IgD-negative memory B cell (primary cell): ENCODE measurements at regions not wholly inside any gene's neighbourhood (a gene's known extent, or its start where the extent isn't known, plus 50 kb on each side); places are given as distances from the start of the nearest gene placed in this dataset.

ENCODE experiments used
- H3K27ac Mint-ChIP-seq, 3 donors: one replicate each; pipeline ENCODE4 v1.8.0; 2020 to 2022; ENCODE audit warnings: mild to moderate bottlenecking in 3 of 3, mixed read lengths in 3 of 3, moderate library complexity in 1 of 3
- H3K27me3 Mint-ChIP-seq: one replicate; pipeline ENCODE4 v1.8.0; 2021; ENCODE audit warnings: mixed read lengths
- H3K36me3 Mint-ChIP-seq: one replicate; pipeline ENCODE4 v1.8.0; 2020; ENCODE audit warnings: mild to moderate bottlenecking, mixed read lengths
- H3K4me1 Mint-ChIP-seq, 3 donors: one replicate each; pipeline ENCODE4 v1.8.0; 2020 to 2022; ENCODE audit warnings: mixed read lengths in 3 of 3, mild to moderate bottlenecking in 1 of 3
- H3K4me3 Mint-ChIP-seq, 4 donors: one replicate each; pipeline ENCODE4 v1.8.0; 2020 to 2022; ENCODE audit warnings: mild to moderate bottlenecking in 4 of 4, mixed read lengths in 4 of 4, moderate library complexity in 3 of 4
- H3K9me3 Mint-ChIP-seq, 3 donors: one replicate each; pipeline ENCODE4 v1.8.0; 2020 to 2021; ENCODE audit warnings: mixed read lengths in 3 of 3, mild to moderate bottlenecking in 1 of 3

- Mint-ChIP-seq H3K9me3 (no peaks in the 10 kb centered on the region), H3K27me3 (no peaks in the 10 kb centered on the region), H3K36me3 (no peaks in the 10 kb centered on the region), H3K4me3 (no peak overlapping the region), H3K27ac (no peak overlapping the region), H3K4me1 (no peaks in the 10 kb centered on the region)
These were observed 1375.6 kb downstream of the EFNB2 start for GRCh38 chr13:105159841-105160240.

GRCh38 chr13:105153611-105154010 is 1381.9 kb downstream of the EFNB2 start:
- H3K36me3 Mint-ChIP-seq = no peaks in the 10 kb centered on the region
- no peak overlapping the region for H3K4me3 Mint-ChIP-seq
- peaks cover 0 to 2% (median 1%) of the 10 kb centered on the region in 3 donors for H3K9me3 Mint-ChIP-seq
- no peak overlapping the region for H3K27ac Mint-ChIP-seq
- H3K27me3 Mint-ChIP-seq = no peaks in the 10 kb centered on the region
- no peaks in the 10 kb centered on the region for H3K4me1 Mint-ChIP-seq

GRCh38 chr13:105151639-105152038 is 1383.8 kb downstream of the EFNB2 start:
- H3K27ac Mint-ChIP-seq = no peak overlapping the region
- no peaks in the 10 kb centered on the region for H3K27me3 Mint-ChIP-seq
- no peaks in the 10 kb centered on the region for H3K4me1 Mint-ChIP-seq
- no peaks in the 10 kb centered on the region for H3K36me3 Mint-ChIP-seq
- H3K9me3 Mint-ChIP-seq = peaks cover 0 to 2% (median 1%) of the 10 kb centered on the region in 3 donors
- H3K4me3 Mint-ChIP-seq = no peak overlapping the region

DNA sequence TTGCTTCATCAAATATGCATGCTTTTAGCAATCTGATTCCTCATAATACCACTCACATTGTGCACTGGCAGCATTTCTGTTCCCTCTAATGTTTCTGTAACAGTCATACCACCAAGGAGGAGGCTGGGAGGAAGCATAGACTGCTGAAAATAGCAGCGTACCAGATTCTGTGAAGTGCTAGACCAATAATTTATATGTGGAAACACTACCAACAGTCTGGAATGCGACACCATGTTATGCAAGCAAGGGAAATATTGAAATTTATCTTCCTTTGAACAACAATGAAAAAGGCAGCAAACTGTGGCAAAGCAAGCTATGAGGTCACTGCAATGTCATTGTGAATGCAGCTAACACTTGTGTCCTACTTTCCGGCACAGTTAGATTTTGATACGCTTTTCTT is 1388.0 kb downstream of the EFNB2 start:
- no peak overlapping the region for H3K4me3 Mint-ChIP-seq
- H3K9me3 Mint-ChIP-seq = peaks cover 0 to 2% (median 1%) of the 10 kb centered on the region in 3 donors

GRCh38 chr13:105144936-105145335 is 1390.5 kb downstream of the EFNB2 start:
- no peak overlapping the region for H3K4me3 Mint-ChIP-seq
- H3K27ac Mint-ChIP-seq = no peak overlapping the region
- no peaks in the 10 kb centered on the region for H3K9me3 Mint-ChIP-seq
- peaks cover 4 to 5% (median 5%) of the 10 kb centered on the region in 3 donors for H3K4me1 Mint-ChIP-seq
- H3K36me3 Mint-ChIP-seq = no peaks in the 10 kb centered on the region
- H3K27me3 Mint-ChIP-seq = no peaks in the 10 kb centered on the region

More for the DNA sequence above, 1388.0 kb downstream of the EFNB2 start:
- Mint-ChIP-seq H3K27me3 (no peaks in the 10 kb centered on the region), H3K4me1 (no peaks in the 10 kb centered on the region), H3K36me3 (no peaks in the 10 kb centered on the region), H3K27ac (no peak overlapping the region)

GRCh38 chr13:105144020-105144419 is 1391.4 kb downstream of the EFNB2 start:
- Mint-ChIP-seq H3K4me1 (peaks cover 9 to 13% (median 11%) of the 10 kb centered on the region in 3 donors), H3K4me3 (no peak overlapping the region), H3K36me3 (no peaks in the 10 kb centered on the region), H3K27ac (no peak overlapping the region), H3K9me3 (no peaks in the 10 kb centered on the region), H3K27me3 (no peaks in the 10 kb centered on the region)

GRCh38 chr13:105142556-105142955 is 1392.9 kb downstream of the EFNB2 start:
- no peaks in the 10 kb centered on the region for H3K9me3 Mint-ChIP-seq
- H3K27me3 Mint-ChIP-seq = no peaks in the 10 kb centered on the region
- H3K4me1 Mint-ChIP-seq = peaks cover 10 to 16% (median 14%) of the 10 kb centered on the region in 3 donors
- H3K27ac Mint-ChIP-seq = no peak overlapping the region
- H3K36me3 Mint-ChIP-seq = no peaks in the 10 kb centered on the region
- H3K4me3 Mint-ChIP-seq = no peak overlapping the region

- no peaks in the 10 kb centered on the region for H3K9me3 Mint-ChIP-seq
- no peaks in the 10 kb centered on the region for H3K27me3 Mint-ChIP-seq
- no peaks in the 10 kb centered on the region for H3K36me3 Mint-ChIP-seq
- peaks cover 10 to 16% (median 14%) of the 10 kb centered on the region in 3 donors for H3K4me1 Mint-ChIP-seq
- H3K4me3 Mint-ChIP-seq = peak overlapping the region; percentile 85 to 95 (median 91)
- peak overlapping the region; percentile 30 to 95 (median 76) for H3K27ac Mint-ChIP-seq
These were observed 1395.8 kb downstream of the EFNB2 start for GRCh38 chr13:105139380-105140285.

- peaks cover 10 to 16% (median 14%) of the 10 kb centered on the region in 3 donors for H3K4me1 Mint-ChIP-seq
- no peaks in the 10 kb centered on the region for H3K36me3 Mint-ChIP-seq
- peak overlapping the region in 2 of 3 donors; percentile 76 to 95 for H3K27ac Mint-ChIP-seq
- H3K4me3 Mint-ChIP-seq = peak overlapping the region; percentile 85 to 95 (median 91)
- no peaks in the 10 kb centered on the region for H3K27me3 Mint-ChIP-seq
- no peaks in the 10 kb centered on the region for H3K9me3 Mint-ChIP-seq
These were observed 1396.4 kb downstream of the EFNB2 start for GRCh38 chr13:105139048-105139379.

DNA sequence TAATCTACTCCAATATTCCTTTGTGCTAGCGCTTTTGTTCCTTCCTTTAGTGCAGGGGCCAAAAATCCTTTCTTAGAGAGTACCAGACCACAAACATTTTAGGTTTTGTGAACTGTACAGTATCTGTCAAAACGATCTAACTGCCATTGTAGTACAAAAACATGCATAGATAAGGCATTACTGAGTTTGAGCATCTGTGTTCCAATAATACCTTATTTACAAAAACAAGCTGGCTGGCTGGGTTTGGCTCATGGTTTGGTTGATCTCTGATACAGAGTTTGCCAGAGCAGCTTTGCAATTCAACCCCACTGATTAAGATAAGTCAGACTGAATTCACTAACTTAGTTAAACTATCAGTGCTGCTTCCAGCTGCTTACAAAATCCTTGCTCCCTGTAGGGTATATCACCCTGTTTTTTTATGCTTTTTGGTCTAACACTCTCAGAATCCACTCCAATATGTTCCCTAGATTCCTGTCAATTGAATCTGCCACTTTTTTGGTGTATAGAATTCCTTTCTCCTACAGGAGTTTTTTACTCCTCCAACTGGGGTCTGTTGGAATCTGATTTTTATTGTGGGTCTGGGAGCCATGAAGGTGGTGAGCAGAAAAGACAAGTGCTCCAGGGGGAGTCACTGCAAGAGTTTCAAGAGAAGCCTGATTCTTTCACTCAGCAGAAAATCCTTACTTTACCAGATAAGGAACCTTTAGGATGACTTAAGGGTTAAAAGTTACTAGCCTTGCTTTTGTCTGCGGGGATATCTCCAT is 1399.4 kb downstream of the EFNB2 start:
- Mint-ChIP-seq H3K4me1 (peaks cover 10 to 16% (median 14%) of the 10 kb centered on the region in 3 donors), H3K9me3 (no peaks in the 10 kb centered on the region), H3K27me3 (no peaks in the 10 kb centered on the region), H3K27ac (no peak overlapping the region), H3K36me3 (no peaks in the 10 kb centered on the region), H3K4me3 (no peak overlapping the region)

DNA sequence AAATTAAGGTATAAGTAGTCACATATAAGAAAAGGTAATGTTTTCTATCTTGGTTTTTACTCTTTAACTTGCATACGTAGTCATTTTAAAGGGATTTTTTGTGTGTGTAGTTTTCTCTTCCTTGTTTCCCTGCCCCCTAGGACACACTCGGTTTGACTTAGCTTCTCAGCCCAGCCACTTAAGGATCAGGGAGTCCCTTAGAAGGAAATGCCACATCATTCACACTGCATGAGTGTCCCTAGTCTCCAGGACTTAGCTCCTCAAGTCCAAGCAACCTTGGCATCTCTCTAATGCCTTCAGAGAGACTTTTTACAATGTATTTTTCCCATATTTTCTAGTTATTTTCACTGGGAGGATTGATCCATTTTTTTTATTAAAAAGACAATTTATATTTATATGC is 1407.7 kb downstream of the EFNB2 start:
- H3K4me3 Mint-ChIP-seq = no peak overlapping the region
- H3K36me3 Mint-ChIP-seq = no peaks in the 10 kb centered on the region
- no peak overlapping the region for H3K27ac Mint-ChIP-seq
- no peaks in the 10 kb centered on the region for H3K4me1 Mint-ChIP-seq
- no peaks in the 10 kb centered on the region for H3K9me3 Mint-ChIP-seq
- no peaks in the 10 kb centered on the region for H3K27me3 Mint-ChIP-seq

- Mint-ChIP-seq H3K36me3 (no peaks in the 10 kb centered on the region), H3K27ac (no peak overlapping the region), H3K9me3 (peaks cover 0 to 1% (median 0%) of the 10 kb centered on the region in 3 donors), H3K27me3 (no peaks in the 10 kb centered on the region), H3K4me3 (no peak overlapping the region), H3K4me1 (peaks cover 0 to 1% (median 0%) of the 10 kb centered on the region in 3 donors)
These were observed 1414.2 kb downstream of the EFNB2 start for GRCh38 chr13:105121221-105121620.

DNA sequence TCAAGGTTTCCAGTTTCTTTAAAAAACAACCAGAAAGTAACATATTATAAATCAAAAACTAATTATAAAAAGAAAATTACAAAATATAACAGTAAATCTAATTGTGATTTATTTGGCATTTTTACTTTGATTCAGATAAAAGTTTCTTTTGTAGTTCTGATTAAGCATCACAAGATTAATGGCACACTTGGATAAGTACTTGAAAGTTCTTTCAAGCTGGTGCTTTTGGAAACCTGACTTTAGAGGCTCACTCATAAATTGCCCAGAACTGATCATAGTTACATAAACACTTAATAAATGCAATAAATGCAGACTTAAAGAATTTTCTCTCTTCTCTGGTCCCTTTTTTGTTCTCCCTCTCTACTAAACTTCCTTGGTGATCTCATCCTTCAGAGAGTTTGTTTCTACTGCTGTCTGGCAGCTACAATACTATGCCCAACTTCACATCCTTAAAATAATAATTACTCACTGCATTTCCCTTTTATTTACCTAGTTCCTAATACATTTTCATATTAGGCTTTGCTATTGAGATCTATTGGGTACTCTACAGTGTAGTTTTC is 1417.0 kb downstream of the EFNB2 start:
- Mint-ChIP-seq H3K27me3 (no peaks in the 10 kb centered on the region), H3K27ac (no peak overlapping the region)

GRCh38 chr13:105116966-105117365 is 1418.5 kb downstream of the EFNB2 start:
- H3K4me1 Mint-ChIP-seq = peaks cover 0 to 1% (median 0%) of the 10 kb centered on the region in 3 donors
- H3K9me3 Mint-ChIP-seq = peaks cover 0 to 1% (median 0%) of the 10 kb centered on the region in 3 donors
- H3K36me3 Mint-ChIP-seq = no peaks in the 10 kb centered on the region
- H3K4me3 Mint-ChIP-seq = no peak overlapping the region
- no peak overlapping the region for H3K27ac Mint-ChIP-seq
- no peaks in the 10 kb centered on the region for H3K27me3 Mint-ChIP-seq

More for the DNA sequence above, 1417.0 kb downstream of the EFNB2 start:
- Mint-ChIP-seq H3K9me3 (peaks cover 0 to 1% (median 0%) of the 10 kb centered on the region in 3 donors), H3K36me3 (no peaks in the 10 kb centered on the region), H3K4me3 (no peak overlapping the region), H3K4me1 (peaks cover 0 to 1% (median 0%) of the 10 kb centered on the region in 3 donors)

- Mint-ChIP-seq H3K4me1 (no peaks in the 10 kb centered on the region), H3K9me3 (no peaks in the 10 kb centered on the region), H3K27me3 (no peaks in the 10 kb centered on the region), H3K27ac (no peak overlapping the region), H3K36me3 (peaks cover 2% of the 10 kb centered on the region), H3K4me3 (no peak overlapping the region)
These were observed 1422.9 kb downstream of the EFNB2 start for GRCh38 chr13:105112561-105112960.
